ENCODE measurements at regions not wholly inside any gene's neighbourhood (a gene's known extent, or its start where the extent isn't known, plus 50 kb on each side); places are given as distances from the start of the nearest gene placed in this dataset.

GRCh38 chr2:152875701-152876695 is 157.6 kb downstream of the ARL6IP6 start:
- Histone ChIP-seq H3K27me3 (ENCODE audit: control insufficient read depth, insufficient read depth, low read length) (no peaks in the 10 kb centered on the region), H3K4me3 (ENCODE audit: low read depth, low read length) (no peak overlapping the region), H3K36me3 (ENCODE audit: control insufficient read depth, insufficient read depth, low read length) (no peaks in the 10 kb centered on the region)
- no peak for DNase-seq (ENCODE audit: low read depth)
- no peak for TF ChIP-seq CTCF (IDR thresholded peaks at IDR 0.05; ENCODE audit: insufficient read depth, low read length, poor library complexity, severe bottlenecking)

- TF ChIP-seq CTCF (IDR thresholded peaks at IDR 0.05; ENCODE audit: insufficient read depth, low read length, poor library complexity, severe bottlenecking) = no peak
- no peak for DNase-seq (ENCODE audit: low read depth)
- H3K36me3 ChIP-seq (ENCODE audit: control insufficient read depth, insufficient read depth, low read length) = no peaks in the 10 kb centered on the region
- no peak overlapping the region for H3K4me3 ChIP-seq (ENCODE audit: low read depth, low read length)
- H3K27me3 ChIP-seq (ENCODE audit: control insufficient read depth, insufficient read depth, low read length) = no peaks in the 10 kb centered on the region
Observed at GRCh38 chr2:152874955-152875354, 156.5 kb downstream of the ARL6IP6 start.

- TF ChIP-seq CTCF (IDR thresholded peaks at IDR 0.05; ENCODE audit: insufficient read depth, low read length, poor library complexity, severe bottlenecking) = no peak
- Histone ChIP-seq H3K27me3 (ENCODE audit: control insufficient read depth, insufficient read depth, low read length) (no peaks in the 10 kb centered on the region), H3K4me3 (ENCODE audit: low read depth, low read length) (no peak overlapping the region), H3K36me3 (ENCODE audit: control insufficient read depth, insufficient read depth, low read length) (no peaks in the 10 kb centered on the region)
- DNase-seq (ENCODE audit: low read depth) = no peak
Observed at GRCh38 chr2:152870239-152870638, 151.8 kb downstream of the ARL6IP6 start.

- DNase-seq (ENCODE audit: low read depth) = no peak
- Histone ChIP-seq H3K4me3 (ENCODE audit: low read depth, low read length) (no peak overlapping the region), H3K27me3 (ENCODE audit: control insufficient read depth, insufficient read depth, low read length) (no peaks in the 10 kb centered on the region), H3K36me3 (ENCODE audit: control insufficient read depth, insufficient read depth, low read length) (no peaks in the 10 kb centered on the region)
- no peak for TF ChIP-seq CTCF (IDR thresholded peaks at IDR 0.05; ENCODE audit: insufficient read depth, low read length, poor library complexity, severe bottlenecking)
Observed at GRCh38 chr2:152867397-152867796, 149.0 kb downstream of the ARL6IP6 start.

- no peaks in the 10 kb centered on the region for H3K27me3 ChIP-seq (ENCODE audit: control insufficient read depth, insufficient read depth, low read length)
- DNase-seq (ENCODE audit: low read depth) = no peak
- H3K4me3 ChIP-seq (ENCODE audit: low read depth, low read length) = no peak overlapping the region
- no peak for TF ChIP-seq CTCF (IDR thresholded peaks at IDR 0.05; ENCODE audit: insufficient read depth, low read length, poor library complexity, severe bottlenecking)
- no peaks in the 10 kb centered on the region for H3K36me3 ChIP-seq (ENCODE audit: control insufficient read depth, insufficient read depth, low read length)
Observed at GRCh38 chr2:152864601-152865149, 146.3 kb downstream of the ARL6IP6 start.

Measured in kidney epithelial cell (primary cell).